Globus pallidus (tissue), 1 donor: ENCODE measurements at regions not wholly inside any gene's neighbourhood (a gene's known extent, or its start where the extent isn't known, plus 50 kb on each side); places are given as distances from the start of the nearest gene placed in this dataset.

Experiments
- DNase-seq: peaks from one replicate; pipeline ENCODE4 v3.0.0-alpha.2; 2015; ENCODE audit warnings: low spot score

DNA sequence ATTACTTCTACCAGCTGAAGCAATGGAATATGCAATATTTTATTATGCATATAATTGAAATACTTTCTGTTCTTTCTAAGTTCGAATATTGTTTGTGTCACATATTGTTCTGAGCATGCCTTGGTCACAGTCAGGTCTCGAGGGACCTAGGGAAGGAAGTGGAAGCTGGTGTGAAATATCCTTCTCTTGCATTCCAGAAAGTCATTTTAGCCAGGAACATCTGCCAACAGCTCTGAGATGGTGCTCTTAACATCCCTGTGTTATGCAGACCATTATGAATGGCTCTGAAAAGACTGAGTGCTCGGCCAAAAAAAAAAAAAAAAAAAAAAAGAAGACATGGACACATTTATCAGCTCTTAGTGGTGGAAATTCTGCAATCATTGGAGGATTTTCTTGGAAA lies 132.7 kb upstream of the JAG1 start:
- DNase-seq: no peak

- no peak for DNase-seq
Observed at GRCh38 chr20:10807013-10807412, 133.2 kb upstream of the JAG1 start.

DNA sequence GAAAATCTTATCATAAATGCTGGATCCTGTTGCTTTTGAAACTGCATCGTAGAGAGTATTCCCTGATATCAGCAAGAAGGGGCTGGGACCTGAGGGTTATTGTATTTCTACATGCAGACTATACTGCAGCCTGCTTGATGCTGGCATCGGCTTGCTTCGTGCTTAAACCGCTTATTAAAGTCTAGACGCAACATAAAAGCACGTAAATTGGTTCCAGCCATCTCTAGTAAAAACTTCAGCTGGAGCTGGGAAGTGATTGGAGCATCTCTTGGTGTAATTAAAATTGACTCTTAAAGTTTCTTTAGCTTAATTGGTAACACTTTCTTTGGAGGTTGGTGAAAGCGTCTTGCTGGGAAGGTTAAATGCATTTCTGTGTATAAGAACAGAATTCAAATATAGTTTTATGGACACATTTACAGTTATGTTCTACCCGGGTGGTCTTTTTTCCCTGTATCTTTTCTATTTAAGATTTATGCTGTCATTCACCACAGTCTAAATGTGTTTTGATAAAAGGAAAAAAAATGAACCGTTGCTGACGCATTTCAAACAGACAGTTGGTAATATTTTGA lies 139.0 kb upstream of the JAG1 start:
- DNase-seq: no peak

GRCh38 chr20:10823585-10823984 lies 149.8 kb upstream of the JAG1 start:
- DNase-seq: no peak

- DNase-seq: no peak
Observed at GRCh38 chr20:10824750-10825500, 151.1 kb upstream of the JAG1 start.

DNA sequence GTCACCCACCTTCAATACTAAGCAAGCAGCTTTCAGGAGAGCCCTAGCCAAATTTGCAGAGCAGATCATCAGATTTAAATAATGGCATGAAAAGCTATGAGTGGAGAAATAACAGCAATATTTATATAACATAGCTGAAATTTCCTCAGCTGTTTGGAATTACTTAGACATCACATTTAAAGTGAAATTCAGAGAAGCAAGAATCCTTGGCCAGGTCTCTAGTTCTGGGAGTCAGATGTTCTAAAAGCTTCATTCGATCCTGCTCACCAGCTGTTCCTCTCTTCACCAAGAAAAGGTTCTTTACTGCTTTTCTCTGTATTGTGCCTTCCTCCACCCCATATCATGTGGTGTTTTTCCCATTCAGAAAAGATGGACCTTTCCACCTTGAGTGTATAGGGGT lies 152.3 kb upstream of the JAG1 start:
- DNase-seq: no peak

DNA sequence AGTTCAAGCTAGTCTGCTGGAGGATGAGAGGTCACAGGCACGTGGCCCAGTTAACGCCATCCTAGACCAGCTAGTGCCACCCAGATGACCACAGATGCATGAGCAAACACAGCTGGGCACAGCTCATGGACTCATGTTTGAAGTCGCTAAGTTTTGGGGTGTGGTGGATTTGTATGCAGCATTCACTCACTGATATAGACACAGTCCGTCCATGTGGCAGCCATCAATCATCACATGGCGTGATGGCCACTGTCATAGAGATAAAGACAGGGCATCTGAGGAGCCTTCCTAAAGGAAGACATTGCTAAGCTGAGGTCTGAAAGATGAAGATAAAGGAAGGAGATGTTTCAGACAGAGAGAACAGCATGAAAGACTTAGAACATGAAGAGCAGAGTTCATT lies 154.4 kb upstream of the JAG1 start:
- no peak for DNase-seq

GRCh38 chr20:10832141-10832540 lies 158.3 kb upstream of the JAG1 start:
- DNase-seq: no peak

DNA sequence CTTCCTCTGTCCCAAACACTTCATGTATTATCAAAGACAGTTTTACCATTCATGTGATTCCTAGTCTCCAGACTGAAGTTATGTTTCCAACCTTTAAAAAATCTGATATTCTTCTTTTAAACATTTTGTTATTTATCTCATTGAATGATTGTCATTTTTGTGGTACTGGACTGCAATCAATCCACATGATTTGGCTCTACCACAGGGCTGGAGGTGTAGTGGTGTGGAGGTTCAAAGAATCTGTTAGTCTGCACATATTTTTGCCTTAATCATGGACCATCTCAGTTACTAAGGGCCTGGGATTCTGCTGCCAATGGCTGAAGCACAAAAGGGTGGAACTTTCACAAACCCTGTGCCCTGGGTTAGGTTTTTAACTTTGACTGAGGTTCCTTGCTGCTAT lies 164.1 kb upstream of the JAG1 start:
- DNase-seq: no peak

GRCh38 chr20:10842116-10842515 lies 168.3 kb upstream of the JAG1 start:
- no peak for DNase-seq

GRCh38 chr20:10843146-10843711 lies 169.4 kb upstream of the JAG1 start:
- no peak for DNase-seq

- no peak for DNase-seq
Observed at GRCh38 chr20:10846766-10847165, 173.0 kb upstream of the JAG1 start.

DNA sequence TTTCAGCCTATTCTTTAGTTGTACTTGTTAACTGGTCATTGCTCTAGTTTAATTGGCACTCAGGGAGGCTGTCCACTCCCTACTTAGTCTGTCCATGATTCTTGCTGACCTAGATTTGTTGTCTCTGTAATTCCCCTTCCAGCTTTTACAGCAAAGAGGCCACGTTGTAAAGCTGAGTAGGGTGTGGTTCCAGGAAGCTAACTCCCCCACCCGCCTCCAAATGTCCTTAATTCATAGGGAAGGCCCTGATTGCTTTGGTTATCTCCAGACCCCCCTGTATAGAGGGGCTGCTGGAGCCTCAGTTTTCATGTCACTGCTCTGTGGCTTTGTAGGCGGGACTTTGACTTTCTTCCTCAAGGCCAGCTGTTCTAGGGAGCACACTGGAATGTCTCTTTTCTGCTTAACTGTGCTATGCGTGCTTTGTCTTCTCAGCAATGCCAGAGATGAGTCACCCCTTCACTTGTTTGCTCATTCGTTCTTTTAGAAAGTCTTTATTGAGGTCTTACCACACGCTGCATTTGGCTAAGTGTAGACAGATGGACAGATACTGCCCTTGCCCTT lies 175.1 kb upstream of the JAG1 start:
- DNase-seq: no peak

DNA sequence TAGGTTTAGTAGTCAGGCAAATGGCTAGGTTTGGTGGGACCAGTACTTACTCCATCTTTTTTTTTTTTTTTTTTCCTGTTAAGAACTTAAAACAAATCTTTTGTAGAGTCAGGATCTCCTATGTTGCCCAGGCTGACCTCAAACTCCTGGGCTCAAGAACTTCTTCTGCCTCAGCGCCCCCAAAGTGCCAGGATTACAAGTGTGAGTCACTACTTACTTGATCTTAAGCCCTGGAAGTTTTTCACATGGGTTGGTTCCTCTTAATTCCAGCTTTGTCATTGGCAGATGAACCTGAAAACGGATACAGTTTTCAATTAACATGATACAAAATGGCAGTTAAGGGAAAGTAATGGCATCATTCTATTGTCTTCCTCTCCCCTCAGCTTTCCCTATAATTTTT lies 179.4 kb upstream of the JAG1 start:
- DNase-seq: no peak

DNA sequence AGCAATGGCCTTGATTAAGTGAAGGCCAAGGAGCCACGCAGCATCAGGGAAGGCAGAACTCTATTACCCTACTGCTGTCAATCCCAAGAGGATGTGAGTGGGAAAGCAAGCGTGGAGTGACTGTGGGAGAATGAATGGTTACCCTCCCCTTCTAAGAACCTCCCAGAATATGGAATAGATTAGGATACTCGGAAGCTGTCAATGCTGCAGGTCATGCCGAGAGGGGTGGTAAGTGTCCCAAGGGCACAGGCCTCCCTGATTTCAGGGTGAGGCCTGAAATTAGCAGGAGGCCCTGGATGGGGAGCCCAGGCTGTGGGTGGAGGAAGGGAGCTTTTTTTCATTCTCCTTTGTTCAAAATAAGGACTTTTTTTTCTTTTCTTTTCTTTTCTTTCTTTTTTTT lies 179.9 kb upstream of the JAG1 start:
- no peak for DNase-seq

- no peak for DNase-seq
Observed at GRCh38 chr20:10854976-10855375, 181.2 kb upstream of the JAG1 start.

DNA sequence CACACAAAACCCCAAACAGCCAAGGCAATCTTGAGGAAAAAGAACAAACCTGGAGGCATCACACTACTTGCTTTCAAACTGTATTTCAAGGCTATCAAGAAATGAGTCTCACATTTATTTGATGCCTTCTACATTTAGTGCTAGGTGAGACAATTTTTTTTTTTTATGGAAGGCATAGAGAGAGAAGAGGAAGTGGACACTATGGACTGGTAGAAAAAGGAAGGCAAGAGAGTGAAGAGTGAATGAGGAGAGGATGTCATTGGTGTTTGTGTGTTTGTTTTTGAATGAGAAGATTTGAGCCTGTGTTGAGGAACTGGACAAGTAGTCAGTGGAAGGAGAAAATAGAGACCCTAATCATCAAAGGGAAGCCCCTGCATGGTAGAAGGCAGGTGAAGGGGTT lies 182.0 kb upstream of the JAG1 start:
- DNase-seq: no peak

DNA sequence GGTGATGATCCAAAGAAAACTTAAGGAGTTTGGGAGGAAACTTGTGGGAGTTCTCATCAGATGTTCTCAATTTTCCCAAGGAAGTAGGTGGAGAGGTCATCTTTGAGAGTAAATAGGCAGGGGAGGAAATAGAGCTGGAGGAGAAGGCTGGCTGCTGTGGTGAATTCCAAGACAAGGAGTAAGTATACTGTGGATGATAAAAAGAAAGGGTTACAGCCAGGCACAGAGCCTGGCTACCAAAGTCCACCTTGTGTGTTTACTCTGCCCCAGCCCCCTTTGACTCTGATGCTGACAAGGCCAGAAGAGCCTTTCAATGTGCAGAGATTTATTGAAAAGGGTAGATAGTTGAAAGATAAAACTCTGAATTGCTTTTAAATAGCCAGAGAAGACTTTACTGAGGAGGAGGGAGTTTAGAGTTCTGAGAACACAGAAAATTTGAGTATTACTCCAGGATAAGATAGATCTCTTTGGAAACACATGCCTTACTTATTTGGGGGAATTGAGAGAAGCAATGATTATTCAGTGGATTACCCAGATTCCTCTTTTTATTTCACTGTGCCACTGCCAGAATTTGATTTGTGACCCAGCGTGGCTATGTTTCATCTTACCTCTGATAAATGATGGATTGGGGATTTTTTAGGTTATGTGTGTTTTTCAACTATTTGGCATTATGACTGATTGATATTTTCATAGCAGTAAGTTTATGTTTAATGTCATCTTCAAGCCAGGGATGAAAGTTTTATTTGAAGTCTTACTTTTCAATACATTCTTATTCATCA lies 182.6 kb upstream of the JAG1 start:
- no peak for DNase-seq

DNA sequence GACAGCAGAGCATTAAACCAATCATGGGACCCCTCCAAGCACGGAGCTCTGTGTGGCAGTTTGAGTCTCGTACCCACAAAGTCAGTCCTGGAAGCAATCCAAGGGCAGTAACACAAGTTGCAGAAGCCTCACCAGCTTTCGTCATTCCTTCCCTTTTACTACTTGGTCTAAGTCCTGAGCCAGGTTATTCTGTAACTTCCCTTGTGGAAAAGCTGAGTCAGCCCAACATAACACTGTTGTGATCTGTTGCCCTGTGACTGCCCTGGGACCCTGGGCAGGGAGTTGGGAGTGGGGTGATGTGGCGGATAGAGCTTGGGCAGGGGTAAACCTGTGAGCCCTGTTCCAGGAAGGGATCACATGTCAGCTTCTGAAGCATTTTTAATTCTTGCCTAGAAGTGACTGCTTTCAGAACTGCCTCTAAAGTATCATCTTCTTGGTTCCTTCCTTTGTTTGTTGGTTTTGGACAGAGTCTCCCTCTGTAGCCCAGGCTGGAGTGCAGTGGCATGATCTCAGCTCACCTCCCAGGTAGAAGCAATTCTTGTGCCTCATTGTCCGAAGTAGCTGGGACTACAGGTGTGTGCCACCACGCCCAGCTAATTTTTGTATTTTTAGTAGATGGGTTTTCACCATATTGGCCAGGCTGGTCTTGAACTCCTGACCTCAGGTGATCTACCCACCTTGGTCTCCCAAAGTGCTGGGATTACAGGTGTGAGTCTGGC lies 183.7 kb upstream of the JAG1 start:
- peak; percentile 45 for DNase-seq

DNA sequence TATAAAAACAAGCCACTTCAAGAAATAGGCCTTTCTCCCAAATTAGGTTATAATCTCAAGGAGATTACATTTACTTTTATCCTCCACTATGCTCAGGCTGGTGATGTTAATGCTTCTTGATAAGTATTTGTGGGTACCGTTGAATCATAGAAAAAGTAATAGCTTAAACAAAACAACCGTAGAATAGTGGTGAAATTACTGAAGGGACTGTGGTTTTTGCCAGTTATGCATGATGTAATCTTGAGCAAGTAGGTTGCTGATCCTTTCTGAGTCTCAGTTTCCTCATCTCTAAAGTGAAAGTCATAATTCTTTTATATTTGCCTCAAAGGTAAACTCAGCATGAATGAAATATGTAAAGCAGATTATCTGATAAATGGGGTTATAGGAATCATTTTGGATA lies 187.3 kb upstream of the JAG1 start:
- DNase-seq: no peak

DNA sequence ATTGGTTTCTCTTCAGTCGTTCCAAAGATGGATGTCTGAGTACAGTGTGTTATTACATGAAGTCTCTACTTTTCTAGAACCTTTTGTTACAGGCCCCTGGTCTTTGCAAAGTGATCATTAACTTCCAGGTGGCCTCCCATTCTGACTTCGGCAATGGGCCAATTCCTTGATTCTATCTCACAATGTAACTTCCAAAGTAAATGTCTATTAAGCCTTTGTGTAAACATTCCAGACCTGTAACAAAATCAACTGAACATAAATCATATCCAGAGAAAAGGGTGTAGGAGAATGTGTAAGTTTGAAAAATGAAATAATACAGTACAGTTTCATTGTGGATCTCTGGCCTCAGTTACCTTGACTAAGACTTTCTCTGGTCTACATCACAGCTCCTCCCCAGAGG lies 187.8 kb upstream of the JAG1 start:
- no peak for DNase-seq
